Myocyte (in vitro differentiated cells): ENCODE measurements at regions not wholly inside any gene's neighbourhood (a gene's known extent, or its start where the extent isn't known, plus 50 kb on each side); places are given as distances from the start of the nearest gene placed in this dataset.

Experiments used
- DNase-seq: peaks from one replicate; pipeline ENCODE4 v3.0.0-alpha.2; 2012; ENCODE audit warnings: low read depth

- no peak for DNase-seq
Observed at GRCh38 chr13:73850104-73850873, 283.9 kb downstream of the KLF12 start.

GRCh38 chr13:73849292-73849691, 284.9 kb downstream of the KLF12 start:
- peak; percentile 21 for DNase-seq

DNA sequence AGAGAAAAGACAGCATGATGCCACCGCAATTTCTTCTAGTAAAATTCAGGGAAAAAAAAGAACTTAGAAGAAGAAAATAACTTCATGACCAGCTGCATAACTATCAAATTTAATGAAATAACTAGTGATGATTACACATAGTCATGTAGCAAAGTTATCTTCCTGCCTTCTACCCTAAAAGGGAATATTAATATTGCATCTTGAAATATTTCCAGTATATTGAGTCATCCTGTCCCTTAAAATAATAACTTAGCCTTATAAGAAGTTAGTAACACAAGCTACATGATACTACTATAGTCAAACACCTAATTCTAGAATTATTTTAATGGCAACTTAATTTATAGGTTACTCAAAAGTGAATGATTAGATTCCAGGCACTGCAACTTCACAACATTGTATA, 289.2 kb downstream of the KLF12 start:
- peak; percentile 16 for DNase-seq

DNA sequence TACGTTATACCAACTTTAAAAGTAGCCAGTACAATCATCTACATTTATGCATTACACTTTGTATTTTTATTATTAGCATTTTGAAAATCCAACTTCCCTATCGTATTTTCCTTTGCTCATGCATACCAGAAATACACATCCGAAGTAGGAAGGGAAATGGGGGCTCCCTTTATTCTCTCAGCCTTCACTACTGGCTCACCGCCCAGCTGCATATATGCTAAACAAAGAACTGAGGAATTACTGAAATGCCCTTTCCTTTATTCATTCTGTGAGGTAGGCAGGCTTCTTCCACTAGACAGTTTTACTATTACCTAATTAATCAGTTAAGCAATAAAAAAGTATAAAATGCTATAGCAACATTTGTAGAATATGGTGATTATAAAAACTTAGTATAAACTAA, 291.6 kb downstream of the KLF12 start:
- no peak for DNase-seq

- no peak for DNase-seq
Observed at GRCh38 chr13:73842184-73842583, 292.0 kb downstream of the KLF12 start.

- no peak for DNase-seq
Observed at GRCh38 chr13:73837147-73837546, 297.1 kb downstream of the KLF12 start.

DNA sequence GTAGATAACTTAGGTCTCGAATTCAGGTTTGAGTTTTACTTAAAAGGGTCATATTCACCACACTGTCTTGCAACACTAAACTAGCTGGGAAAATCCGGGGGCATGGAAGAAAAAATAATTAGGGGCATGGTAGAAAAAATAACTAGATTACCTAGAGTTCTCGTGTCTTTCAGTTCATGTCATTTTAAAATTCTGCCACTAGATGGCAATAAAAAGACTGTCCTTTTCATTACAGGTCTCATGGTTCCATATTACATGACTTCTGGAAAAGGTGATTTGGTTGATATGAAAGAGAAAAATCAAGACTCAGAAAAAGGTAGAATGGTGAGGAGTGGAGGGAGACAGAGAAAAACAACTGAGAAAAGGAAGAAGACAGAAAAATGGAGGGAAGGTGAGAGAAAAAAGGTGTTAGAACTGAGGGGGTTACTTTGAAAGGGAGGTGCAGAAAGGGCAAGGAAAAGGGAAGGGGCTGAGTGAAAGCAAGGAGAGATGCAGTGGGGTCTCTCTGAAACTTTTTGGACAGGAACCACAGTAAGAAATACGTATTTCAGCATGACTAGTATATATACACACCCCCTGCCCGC, 299.0 kb downstream of the KLF12 start:
- peak; percentile 68 for DNase-seq

DNA sequence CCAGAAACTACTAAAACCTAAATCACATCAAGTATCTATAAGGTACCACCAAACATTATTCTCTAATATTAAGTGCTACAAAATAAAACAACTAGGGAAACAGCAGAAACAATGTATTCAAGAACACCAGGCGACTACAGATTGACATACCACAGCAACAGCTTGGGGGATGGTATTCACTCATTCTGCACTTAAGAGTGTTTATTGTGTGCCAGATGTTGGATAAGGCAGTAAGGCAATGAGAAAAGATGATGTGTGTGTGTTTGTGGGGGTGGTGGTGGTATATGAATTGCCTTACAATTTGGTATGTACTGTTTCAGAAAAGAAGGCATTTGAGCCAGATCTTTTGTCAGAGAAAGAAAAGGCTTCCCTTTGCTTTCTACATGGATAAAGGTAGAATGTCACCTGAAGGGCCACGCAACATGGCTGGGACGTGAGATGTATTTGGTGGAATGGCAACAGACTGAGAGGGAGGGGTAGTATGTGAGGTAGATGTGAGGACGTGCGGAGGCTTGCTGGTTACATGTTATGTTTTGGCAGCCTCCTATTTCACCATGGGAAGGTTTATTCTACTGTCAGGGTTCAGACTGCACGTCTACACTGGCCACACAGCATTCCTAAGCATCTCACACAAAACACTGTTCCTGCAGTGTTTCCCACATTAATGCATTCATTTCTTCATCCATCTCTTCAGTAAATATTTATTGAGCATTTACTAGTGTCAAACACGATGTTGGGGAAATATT, 300.7 kb downstream of the KLF12 start:
- no peak for DNase-seq

GRCh38 chr13:73832825-73833224, 301.4 kb downstream of the KLF12 start:
- DNase-seq: no peak

DNA sequence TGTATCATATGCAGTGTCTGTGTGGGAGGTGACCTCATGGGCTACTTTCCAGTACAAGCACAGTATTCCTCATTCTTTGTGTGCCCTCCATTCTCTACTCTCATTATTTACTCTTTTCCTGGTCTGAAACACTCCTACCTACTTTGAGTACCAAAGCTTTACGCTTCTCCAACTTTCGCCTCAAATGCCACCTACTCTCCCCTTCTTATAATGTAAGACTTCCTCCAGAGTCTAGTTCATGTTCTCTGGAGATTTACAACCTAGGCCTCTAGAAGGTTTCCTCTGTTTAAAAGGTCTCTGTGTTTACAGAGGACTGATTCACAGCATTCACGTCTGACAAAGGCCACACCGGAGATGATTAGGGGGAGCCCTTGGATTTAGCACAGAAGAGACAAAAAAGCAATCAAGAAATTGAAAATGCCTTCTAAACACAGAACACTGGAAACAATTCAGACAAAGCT, 302.0 kb downstream of the KLF12 start:
- no peak for DNase-seq

GRCh38 chr13:73829416-73829815, 304.8 kb downstream of the KLF12 start:
- no peak for DNase-seq

DNA sequence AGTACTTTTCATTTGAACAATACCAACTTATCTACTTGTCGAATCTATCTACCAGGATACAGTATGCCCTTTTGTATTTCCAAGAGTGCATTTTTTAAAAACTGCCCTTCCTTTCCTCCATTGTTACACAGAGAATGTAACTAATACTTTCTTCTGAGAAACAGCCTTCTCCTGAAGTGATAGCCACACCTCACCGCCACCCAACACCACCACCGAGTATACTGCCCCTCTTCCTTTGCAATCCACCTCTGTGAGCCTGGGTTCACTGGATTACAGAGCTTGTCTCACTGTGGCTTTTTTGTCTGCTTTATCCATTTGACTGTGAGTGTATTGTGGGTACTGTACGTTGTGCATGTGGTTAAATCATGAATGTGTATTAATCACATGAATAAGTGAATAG, 305.4 kb downstream of the KLF12 start:
- DNase-seq: no peak

DNA sequence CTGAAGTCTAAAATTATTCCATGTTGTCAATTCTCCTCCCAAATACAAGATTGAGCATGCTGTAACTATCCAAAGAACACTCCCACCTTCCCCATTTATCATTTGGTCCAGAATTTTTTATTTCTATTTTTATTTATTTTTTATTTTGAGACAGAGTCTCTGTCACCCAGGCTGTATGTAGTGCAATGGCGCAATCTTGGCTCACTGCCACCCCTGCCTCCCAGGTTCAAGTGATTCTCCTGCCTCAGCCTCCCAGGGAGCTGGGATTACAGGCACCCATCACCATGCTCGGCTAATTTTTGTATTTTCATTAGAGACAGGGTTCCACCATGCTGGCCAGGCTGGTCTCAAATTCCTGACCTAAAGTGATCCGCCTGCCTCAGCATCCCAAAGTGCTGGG, 306.8 kb downstream of the KLF12 start:
- DNase-seq: no peak

GRCh38 chr13:73825143-73825542, 309.1 kb downstream of the KLF12 start:
- DNase-seq: no peak

DNA sequence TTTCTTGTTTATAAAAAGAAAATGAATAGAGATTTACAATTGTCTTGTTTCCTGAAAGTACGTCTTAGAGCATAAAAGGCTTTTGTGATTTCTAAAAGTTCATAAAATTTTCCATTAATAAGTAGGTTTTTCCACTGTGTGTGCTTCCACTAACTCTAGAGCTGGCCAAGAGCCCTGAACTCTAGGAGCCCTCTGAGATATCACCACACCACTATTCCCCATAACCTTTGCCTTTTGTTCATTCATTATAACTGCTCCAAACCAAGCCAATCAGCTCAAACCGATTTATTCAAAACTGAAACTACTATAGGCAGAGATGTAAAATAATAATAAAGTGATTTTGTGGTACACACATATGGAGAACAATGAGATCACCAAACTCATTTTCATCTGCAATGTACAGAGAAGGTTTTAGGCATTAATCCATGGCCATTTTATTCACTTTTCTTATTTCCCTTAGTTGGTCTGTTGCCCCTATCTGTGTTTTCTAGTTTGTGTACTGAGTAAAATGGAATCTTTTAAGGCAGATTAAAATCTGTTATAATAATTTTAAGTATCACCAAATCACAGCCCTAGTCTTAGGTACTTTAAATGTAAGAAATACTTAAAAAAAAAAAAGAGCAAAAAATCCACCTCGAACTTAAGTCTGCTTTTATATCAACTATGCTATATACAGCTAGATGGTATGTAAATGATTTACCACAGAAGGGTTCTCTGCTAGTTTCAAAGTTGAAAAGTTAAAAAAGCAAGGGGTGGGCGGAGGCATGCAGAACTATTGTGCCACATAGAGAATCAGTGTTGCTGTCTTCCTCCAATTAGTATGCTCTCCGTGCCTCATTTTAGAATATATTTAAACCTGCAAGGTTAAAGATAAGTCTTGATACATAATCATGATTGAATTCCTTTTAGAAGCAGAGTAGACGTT, 311.3 kb downstream of the KLF12 start:
- DNase-seq: no peak

GRCh38 chr13:73820688-73821087, 313.5 kb downstream of the KLF12 start:
- no peak for DNase-seq

DNA sequence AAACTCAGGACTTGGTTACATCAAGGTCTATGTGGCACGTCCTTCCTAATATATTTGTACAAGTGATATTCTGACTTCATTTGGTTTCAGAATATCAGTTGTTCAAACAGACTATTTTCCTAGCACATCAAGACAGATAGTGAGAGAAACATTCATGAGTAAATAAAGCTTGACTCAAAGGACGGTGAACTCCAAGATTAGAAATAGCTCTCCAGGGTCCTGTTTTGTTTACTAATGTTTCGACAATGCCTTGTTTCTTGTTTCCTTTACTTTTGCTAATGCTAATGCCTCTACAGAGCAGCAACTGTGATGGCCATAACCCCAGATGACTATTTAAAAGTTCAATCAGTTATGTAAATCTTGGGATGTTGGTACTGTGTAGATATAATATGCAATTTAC, 313.9 kb downstream of the KLF12 start:
- DNase-seq: no peak

DNA sequence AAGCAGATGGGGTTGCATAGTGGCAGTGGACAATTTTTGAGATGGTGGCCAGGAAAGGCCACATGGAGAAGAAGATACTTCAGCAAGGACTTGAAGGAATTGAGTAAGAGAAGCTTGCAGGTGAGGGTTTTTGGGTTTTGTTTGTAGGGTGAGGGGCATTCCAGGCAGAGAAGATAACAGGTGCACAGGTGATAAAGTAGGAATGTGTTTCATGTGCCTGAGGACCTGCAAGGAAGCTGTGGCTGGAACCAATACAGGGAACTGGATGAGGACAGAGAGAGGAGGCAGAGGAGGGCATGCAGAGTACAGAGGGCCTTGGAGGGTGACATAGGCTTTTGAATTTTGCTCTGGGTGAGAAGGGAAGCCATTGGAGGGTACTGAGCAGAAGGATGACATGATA, 314.5 kb downstream of the KLF12 start:
- no peak for DNase-seq

DNA sequence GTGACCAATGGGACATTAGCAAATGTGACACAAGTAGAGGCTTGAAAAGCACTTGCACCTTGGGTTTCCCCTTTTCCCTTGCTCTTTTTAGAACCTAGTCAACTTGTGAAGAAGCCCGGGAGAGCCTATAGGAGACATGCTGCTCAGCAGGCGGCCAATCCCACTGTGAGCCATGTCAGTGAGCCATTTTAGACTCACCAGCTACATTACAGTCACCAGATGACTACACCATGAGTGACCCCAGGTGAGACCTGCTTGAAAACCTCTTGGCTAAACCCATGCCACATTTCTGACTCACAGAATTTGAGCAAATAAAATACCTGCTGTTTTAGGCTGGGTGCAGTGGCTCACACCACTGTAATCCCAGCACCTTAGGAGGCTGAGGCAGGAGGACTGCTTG, 317.5 kb downstream of the KLF12 start:
- no peak for DNase-seq

- DNase-seq: no peak
Observed at GRCh38 chr13:73815796-73816195, 318.4 kb downstream of the KLF12 start.

DNA sequence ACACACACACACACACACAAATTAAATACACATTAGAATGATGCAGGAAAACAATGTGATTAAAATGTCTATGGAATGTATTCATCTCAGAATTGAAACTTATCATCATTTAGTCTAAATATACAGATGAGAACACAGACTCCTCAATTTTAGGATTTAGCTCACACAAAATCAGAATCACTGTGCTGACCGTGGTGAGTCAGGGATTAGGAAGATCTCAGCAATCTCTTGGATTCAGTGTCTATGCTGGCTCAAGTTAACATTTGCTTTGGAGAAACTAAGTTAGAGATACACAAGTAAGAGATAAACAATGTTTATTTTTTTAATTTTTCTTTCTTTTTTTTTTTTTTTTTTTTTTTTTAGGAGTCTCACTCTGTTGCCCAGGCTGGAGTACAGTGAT, 323.6 kb downstream of the KLF12 start:
- DNase-seq: no peak
